GM21619 (cell line): ENCODE measurements at regions not wholly inside any gene's neighbourhood (a gene's known extent, or its start where the extent isn't known, plus 50 kb on each side); places are given as distances from the start of the nearest gene placed in this dataset.

ENCODE experiments used
- ATAC-seq: cut with Tn5 transposase; IDR thresholded peaks from one replicate; pipeline ENCODE4 v1.9.1; 2021; ENCODE audit not compliant: unreplicated experiment

DNA sequence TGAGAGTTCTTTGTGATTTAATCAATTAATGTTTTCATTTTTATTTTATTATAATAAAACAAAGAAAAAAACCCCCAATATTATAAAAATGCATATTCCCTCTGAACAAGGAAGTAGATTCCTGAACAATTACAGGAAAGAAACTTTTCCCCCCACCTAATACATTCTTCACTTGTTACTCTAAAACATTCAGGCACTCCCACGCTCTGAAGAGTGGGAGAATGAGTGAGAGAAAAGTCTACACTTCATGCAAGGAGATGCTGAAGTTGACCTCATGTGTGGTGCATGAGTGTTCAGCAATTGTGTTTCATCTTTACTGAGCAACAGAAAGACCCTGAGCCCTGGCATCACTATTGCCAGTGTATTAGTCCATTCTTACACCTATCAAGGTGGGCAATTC lies 244.2 kb upstream of the IGFBP3 start:
- no peak for ATAC-seq

DNA sequence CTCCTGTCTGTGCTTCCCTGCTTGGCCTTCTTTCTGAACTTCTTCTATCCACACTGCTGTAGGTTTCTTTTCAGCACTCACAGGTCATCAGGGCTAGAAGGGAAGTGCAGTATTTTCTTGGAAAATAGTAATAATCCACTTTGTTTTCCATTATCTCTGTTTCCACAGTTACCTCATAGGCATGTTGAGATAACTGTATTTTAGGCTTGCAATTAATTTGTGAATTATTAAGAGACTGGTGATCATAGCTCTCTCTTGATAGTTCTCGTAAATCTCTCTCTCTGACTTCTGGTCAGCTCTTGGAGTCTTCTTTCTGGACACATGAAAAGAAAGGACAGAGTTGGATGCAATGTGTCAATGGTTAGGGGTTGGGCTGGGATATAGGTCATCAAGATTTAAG lies 243.6 kb upstream of the IGFBP3 start:
- ATAC-seq = no peak

DNA sequence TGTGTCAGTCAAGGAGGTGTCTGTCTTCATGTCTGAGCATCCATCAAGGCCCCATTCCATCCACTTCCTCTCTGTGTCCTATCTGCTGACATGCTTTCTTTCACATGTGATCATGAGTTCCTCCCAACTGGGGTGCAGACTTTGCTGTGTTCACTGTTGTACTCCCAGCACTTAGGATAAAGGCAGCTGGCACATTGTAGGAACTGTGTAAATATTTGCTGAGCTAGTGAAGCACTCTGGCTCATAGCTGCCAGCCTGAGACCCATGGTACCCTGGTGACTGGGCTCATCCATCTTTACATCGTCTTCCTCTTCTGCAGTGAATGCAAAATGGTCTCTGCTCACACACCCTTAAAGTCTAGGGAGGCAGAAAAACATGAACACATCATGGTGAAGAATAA lies 242.2 kb upstream of the IGFBP3 start:
- ATAC-seq = no peak

GRCh38 chr7:46162609-46163008 lies 241.5 kb upstream of the IGFBP3 start:
- ATAC-seq = no peak

DNA sequence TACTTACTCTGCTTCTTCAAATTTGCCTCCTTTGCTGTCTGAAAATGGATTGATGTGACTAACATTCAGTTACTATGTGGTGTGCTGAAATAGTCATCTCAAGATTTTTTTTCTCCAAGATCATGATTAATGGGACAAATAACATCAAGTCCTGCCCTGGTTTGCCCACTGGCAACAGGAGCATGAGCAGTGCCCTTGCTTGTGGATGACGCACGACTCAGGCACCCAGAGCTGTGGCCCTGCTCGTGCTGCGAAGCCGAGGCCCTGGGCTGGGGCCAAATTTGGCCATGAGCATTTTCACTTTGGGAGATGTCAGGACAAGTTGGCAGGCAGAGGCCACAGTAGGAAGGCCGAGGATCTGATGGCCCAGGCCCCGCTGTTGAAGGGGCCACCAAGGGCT lies 239.8 kb upstream of the IGFBP3 start:
- no peak for ATAC-seq

DNA sequence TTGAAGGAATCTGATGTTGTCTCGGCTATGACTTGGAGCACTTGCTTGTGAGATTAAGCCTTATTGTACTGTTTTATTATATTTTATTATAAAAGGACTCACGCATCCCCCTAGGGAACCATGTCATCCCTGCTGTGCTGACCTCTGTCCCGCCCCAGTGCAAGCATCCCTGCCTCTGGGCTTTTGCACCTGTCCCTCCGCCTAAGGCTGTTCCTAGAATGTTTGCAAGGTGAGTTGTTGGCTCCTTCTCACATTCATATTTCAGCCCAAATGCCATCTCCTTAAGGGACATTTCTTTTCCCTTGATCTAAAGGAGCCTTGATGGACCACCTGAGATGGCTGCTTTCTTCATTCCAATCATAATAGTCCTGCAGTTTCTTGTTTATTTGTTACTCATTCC lies 236.9 kb upstream of the IGFBP3 start:
- ATAC-seq = no peak

DNA sequence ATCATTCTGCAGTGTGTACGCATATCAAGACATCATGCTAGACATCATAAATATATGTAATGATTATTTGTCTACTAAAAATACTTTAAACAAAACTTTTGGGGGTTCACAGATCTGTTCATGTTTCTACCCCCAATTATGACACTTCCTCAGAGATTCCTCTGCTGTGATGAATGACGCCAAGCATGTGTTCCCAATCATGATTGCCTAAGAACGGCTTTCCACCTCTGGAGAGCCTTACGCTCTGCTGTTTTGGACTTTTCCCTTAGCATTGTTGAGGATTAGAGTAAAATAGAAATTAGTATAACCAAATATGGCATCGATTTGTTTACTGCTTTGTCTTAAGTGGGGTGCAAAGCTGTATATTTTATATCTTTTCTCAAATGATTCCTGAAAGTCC lies 236.3 kb upstream of the IGFBP3 start:
- no peak for ATAC-seq

GRCh38 chr7:46156853-46157252 lies 235.8 kb upstream of the IGFBP3 start:
- no peak for ATAC-seq

DNA sequence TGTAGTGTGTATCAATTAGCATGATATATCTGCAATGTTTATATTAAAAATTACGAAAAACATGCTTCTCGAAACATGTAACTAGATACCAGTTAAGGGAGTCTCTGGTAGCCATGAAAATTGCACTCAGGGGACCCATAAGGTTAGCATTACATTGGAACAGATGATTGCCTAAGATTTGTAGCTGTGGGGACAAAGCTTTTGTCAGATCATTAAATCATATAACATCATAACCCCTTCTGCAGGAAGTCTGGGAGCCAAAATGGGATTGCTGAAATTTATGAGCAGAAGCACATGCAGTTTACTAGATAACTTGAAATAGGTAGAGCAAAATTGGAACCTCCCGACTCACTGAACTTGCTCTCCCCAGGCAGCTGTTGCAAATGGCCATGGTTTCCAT lies 235.0 kb upstream of the IGFBP3 start:
- no peak for ATAC-seq

DNA sequence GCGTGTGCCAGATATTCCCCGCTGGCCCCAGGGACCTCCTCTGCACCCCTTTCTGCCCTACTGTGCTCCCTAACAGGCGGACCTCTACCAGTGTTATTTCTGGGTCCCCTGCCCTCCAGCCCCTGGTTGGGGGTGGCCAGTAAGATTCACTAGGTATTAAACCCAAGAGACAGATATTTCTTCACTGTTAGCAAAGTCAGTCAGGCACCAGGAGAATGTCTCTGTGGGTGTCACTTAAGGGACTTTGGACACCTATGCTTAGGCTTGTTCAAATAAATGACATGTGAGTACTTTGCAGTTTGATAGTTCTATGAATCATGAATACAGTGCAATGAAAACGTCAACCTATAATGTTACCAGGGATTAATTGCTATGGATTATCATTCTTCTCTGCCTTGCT lies 234.3 kb upstream of the IGFBP3 start:
- ATAC-seq = no peak

GRCh38 chr7:46153951-46154787 lies 233.1 kb upstream of the IGFBP3 start:
- no peak for ATAC-seq

GRCh38 chr7:46153583-46153950 lies 232.5 kb upstream of the IGFBP3 start:
- ATAC-seq = no peak

GRCh38 chr7:46152696-46153095 lies 231.6 kb upstream of the IGFBP3 start:
- ATAC-seq = no peak

GRCh38 chr7:46150721-46151120 lies 229.6 kb upstream of the IGFBP3 start:
- no peak for ATAC-seq

GRCh38 chr7:46150202-46150601 lies 229.1 kb upstream of the IGFBP3 start:
- no peak for ATAC-seq

- no peak for ATAC-seq
These were observed 226.8 kb upstream of the IGFBP3 start for GRCh38 chr7:46147871-46148270.

GRCh38 chr7:46146454-46147255 lies 225.6 kb upstream of the IGFBP3 start:
- ATAC-seq = no peak

- no peak for ATAC-seq
These were observed 224.3 kb upstream of the IGFBP3 start for GRCh38 chr7:46145412-46145811.

DNA sequence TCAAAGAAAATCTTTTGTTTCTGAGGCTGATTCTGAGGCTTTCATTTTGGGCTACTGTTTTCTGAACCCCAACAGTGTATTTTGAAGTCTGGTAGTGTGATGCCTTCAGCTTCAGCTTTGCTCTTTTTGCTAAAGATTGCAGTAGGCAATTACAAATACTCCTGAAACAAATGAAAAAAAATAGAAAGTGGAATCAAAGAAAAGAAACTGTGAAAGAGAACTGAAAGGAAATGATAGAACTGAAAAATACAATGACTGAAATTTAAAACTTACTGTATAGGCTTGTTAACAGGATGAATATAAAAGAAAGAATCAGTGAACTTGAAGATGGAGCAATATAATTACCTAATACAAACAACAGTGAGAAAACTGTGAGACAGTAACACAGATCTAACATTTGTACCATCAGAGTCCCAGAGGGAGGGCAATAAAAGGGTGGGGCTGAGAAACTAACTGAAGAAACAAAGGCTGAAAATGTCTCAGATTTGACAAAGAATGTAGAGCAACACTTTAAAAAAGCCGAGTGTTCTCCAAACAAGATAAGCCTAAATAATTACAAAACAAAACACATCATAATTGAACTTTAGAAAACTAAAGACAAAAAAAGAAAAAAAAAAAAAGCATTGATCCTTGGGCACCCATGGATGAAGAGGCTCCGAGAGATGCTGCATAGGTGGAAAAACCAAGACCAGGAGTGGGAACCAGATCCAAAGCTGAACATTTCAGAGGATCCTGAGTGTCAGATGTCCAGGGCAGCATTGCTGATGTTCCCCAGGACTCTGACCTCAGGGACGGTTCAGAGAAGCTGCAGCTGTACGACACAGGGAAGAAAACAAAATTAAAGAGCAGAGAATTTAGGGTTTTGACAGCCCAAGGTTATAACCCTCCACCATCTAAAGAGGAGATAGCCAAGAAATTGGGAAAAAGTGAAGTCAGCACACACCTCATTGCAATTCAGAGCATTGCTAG lies 223.2 kb upstream of the IGFBP3 start:
- no peak for ATAC-seq

- no peak for ATAC-seq
These were observed 222.3 kb upstream of the IGFBP3 start for GRCh38 chr7:46143421-46143820.

- ATAC-seq = no peak
These were observed 218.0 kb upstream of the IGFBP3 start for GRCh38 chr7:46139079-46139478.
